HEK293 (cell line): ENCODE measurements at regions not wholly inside any gene's neighbourhood (a gene's known extent, or its start where the extent isn't known, plus 50 kb on each side); places are given as distances from the start of the nearest gene placed in this dataset.

Source experiments
- CTCF ChIA-PET: fragments of 350-600 bp; formaldehyde crosslinking; extraction: SDS; loops from one replicate; lab custom pipeline; 2021; ENCODE audit warnings: antibody characterized with exemption; lab: Yijun Ruan, JAX
- POLR2A ChIA-PET: fragments of 300-600 bp; formaldehyde crosslinking; extraction: SDS; loops from one replicate; lab custom pipeline; 2020; ENCODE audit warnings: antibody characterized with exemption, inconsistent platforms; lab: Yijun Ruan, JAX
- H3K27ac ChIP-seq: fragments of 200-500 bp; sonication (Bioruptor generic); 2 replicates; pipeline ENCODE4 v1.5.1; 2014; ENCODE audit warnings: low read depth, low read length, control low read depth, inconsistent platforms; ENCODE audit errors: extremely low read depth
- H3K36me3 ChIP-seq, 2 experiments: fragments of 200-500 bp in 1 of 2; sonication (Bioruptor generic) in 1 of 2; 1 replicate in 1 of 2; 2 replicates in 1 of 2; pipeline ENCODE4 v1.5.1; 2014 to 2017; ENCODE audit warnings: inconsistent platforms in 2 of 2, low read length in 2 of 2; ENCODE audit not compliant: control insufficient read depth in 2 of 2, insufficient read depth in 1 of 2
- H3K4me1 ChIP-seq: fragments of 200-500 bp; sonication (Bioruptor generic); 2 replicates; pipeline ENCODE4 v1.5.1; 2014; ENCODE audit warnings: mild to moderate bottlenecking, low read length, inconsistent platforms; ENCODE audit not compliant: control insufficient read depth, insufficient read depth
- H3K4me3 ChIP-seq: 2 replicates; pipeline ENCODE4 v1.5.1; 2011; ENCODE audit warnings: low read depth, mild to moderate bottlenecking, control low read depth, low read length, moderate library complexity
- H3K9me3 ChIP-seq: fragments of 200-500 bp; sonication (Bioruptor generic); 2 replicates; pipeline ENCODE4 v1.5.1; 2014; ENCODE audit warnings: low read depth, low read length, inconsistent platforms; ENCODE audit not compliant: control insufficient read depth, insufficient read depth
- GLIS2 ChIP-seq: fragments of 450-650 bp; formaldehyde crosslinking; IDR thresholded peaks from 2 replicates; pipeline ENCODE4 v1.5.1; 2016; ENCODE audit warnings: missing biosample characterization, missing genetic modification characterization
- HIC1 ChIP-seq: fragments of 450-650 bp; formaldehyde crosslinking; IDR thresholded peaks from 2 replicates; pipeline ENCODE4 v1.5.1; 2016; ENCODE audit warnings: missing biosample characterization, missing genetic modification characterization
- PBX3 ChIP-seq: sonication (generic); formaldehyde crosslinking; IDR thresholded peaks from 2 replicates; pipeline ENCODE4 v1.8.1; 2022; ENCODE audit warnings: mild to moderate bottlenecking, moderate library complexity, missing genetic modification reagents
- PRDM6 ChIP-seq: fragments of 450-650 bp; formaldehyde crosslinking; IDR thresholded peaks from 2 replicates; pipeline ENCODE4 v1.5.1; 2017; ENCODE audit warnings: missing biosample characterization, missing genetic modification characterization
- SP3 ChIP-seq: fragments of 450-650 bp; formaldehyde crosslinking; IDR thresholded peaks from 2 replicates; pipeline ENCODE4 v1.5.1; 2016; ENCODE audit warnings: missing biosample characterization, missing genetic modification characterization
- SP7 ChIP-seq: fragments of 450-650 bp; formaldehyde crosslinking; IDR thresholded peaks from 2 replicates; pipeline ENCODE4 v1.5.1; 2016; ENCODE audit warnings: missing biosample characterization, missing genetic modification characterization
- TCF7L2 ChIP-seq: IDR thresholded peaks from 2 replicates; pipeline ENCODE4 v1.6.1; 2011; ENCODE audit warnings: low read depth, mild to moderate bottlenecking, inconsistent platforms, low read length, moderate library complexity, borderline replicate concordance
- ZBTB1 ChIP-seq: fragments of 450-650 bp; formaldehyde crosslinking; IDR thresholded peaks from 2 replicates; pipeline ENCODE4 v1.5.1; 2016; ENCODE audit warnings: missing biosample characterization, missing genetic modification characterization
- ZEB2 ChIP-seq: fragments of 450-650 bp; formaldehyde crosslinking; IDR thresholded peaks from 2 replicates; pipeline ENCODE4 v1.5.1; 2016; ENCODE audit warnings: missing biosample characterization, missing genetic modification characterization
- ZNF146 ChIP-seq: fragments of 450-650 bp; formaldehyde crosslinking; IDR thresholded peaks from 2 replicates; pipeline ENCODE4 v1.5.1; 2016; ENCODE audit warnings: missing biosample characterization, missing genetic modification characterization
- ZNF2 ChIP-seq: fragments of 450-650 bp; formaldehyde crosslinking; IDR thresholded peaks from 2 replicates; pipeline ENCODE4 v1.5.1; 2016; ENCODE audit warnings: missing biosample characterization, missing genetic modification characterization
- ZNF248 ChIP-seq: fragments of 450-650 bp; formaldehyde crosslinking; IDR thresholded peaks from 2 replicates; pipeline ENCODE4 v1.5.1; 2017; ENCODE audit warnings: missing biosample characterization, missing genetic modification characterization
- ZNF335 ChIP-seq: fragments of 450-650 bp; formaldehyde crosslinking; conservative IDR thresholded peaks from 2 replicates; pipeline ENCODE4 v1.5.1; 2016; ENCODE audit warnings: missing biosample characterization, missing genetic modification characterization
- ZNF350 ChIP-seq: fragments of 450-650 bp; formaldehyde crosslinking; IDR thresholded peaks from 2 replicates; pipeline ENCODE4 v1.5.0; 2017; ENCODE audit warnings: missing biosample characterization, mild to moderate bottlenecking, missing genetic modification characterization
- ZNF37A ChIP-seq: fragments of 450-650 bp; IDR thresholded peaks from 2 replicates; pipeline ENCODE4 v1.5.1; 2018; ENCODE audit warnings: missing biosample characterization, missing genetic modification characterization
- ZNF391 ChIP-seq: fragments of 450-650 bp; formaldehyde crosslinking; IDR thresholded peaks from 2 replicates; pipeline ENCODE4 v1.5.1; 2016; ENCODE audit warnings: low read depth, missing biosample characterization, missing genetic modification characterization, borderline replicate concordance
- ZNF654 ChIP-seq: fragments of 450-650 bp; formaldehyde crosslinking; IDR thresholded peaks from 2 replicates; pipeline ENCODE4 v1.5.1; 2016; ENCODE audit warnings: low read depth, missing biosample characterization, missing genetic modification characterization
- ZNF670 ChIP-seq: fragments of 450-650 bp; formaldehyde crosslinking; IDR thresholded peaks from 2 replicates; pipeline ENCODE4 v1.5.1; 2016; ENCODE audit warnings: missing biosample characterization, missing genetic modification characterization, low read depth
- ZSCAN5A ChIP-seq: fragments of 450-650 bp; formaldehyde crosslinking; IDR thresholded peaks from 2 replicates; pipeline ENCODE4 v1.5.1; 2016; ENCODE audit warnings: missing biosample characterization, missing genetic modification characterization

- Histone ChIP-seq H3K4me1 (no peaks in the 10 kb centered on the region), H3K36me3 (no peaks in the 10 kb centered on the region), H3K9me3 (no peaks in the 10 kb centered on the region), H3K4me3 (no peak overlapping the region), H3K27ac (no peak overlapping the region)
- ChIA-PET POLR2A (no interaction called here), CTCF (no interaction called here)
- no peak for TF ChIP-seq ZNF670 (tag by site-specific recombination)
- TF ChIP-seq ZNF37A (tag by site-specific recombination): no peak
- no peak for TF ChIP-seq ZNF248 (tag by site-specific recombination)
- no peak for TF ChIP-seq SP7 (tag by site-specific recombination)
- TF ChIP-seq TCF7L2: no peak
- TF ChIP-seq PRDM6: no peak
Measured at GRCh38 chr5:164671640-164672039, 1166.2 kb downstream of the MAT2B start.

- CTCF ChIA-PET: interaction anchor here (1.4 to 1.5 kb wide), 2 partner anchors 168 to 659 kb away, joined by 4 to 6 read pairs; no protein-coding TSS in a partner anchor
- no peaks in the 10 kb centered on the region for H3K4me1 ChIP-seq
- POLR2A ChIA-PET: no interaction called here
Measured at GRCh38 chr5:164672205-164672604, 1166.8 kb downstream of the MAT2B start.

More at GRCh38 chr5:164672205-164672604, 1166.8 kb downstream of the MAT2B start:
- Histone ChIP-seq H3K36me3 (no peaks in the 10 kb centered on the region), H3K9me3 (no peaks in the 10 kb centered on the region), H3K27ac (no peak overlapping the region), H3K4me3 (no peak overlapping the region)
- no peak for TF ChIP-seq ZNF335 (tag by site-specific recombination)
- TF ChIP-seq SP3 (tag by site-specific recombination): no peak
- TF ChIP-seq ZNF2: no peak
- TF ChIP-seq ZNF391 (tag by site-specific recombination): no peak
- no peak for TF ChIP-seq ZEB2 (tag by site-specific recombination)
- no peak for TF ChIP-seq GLIS2 (tag by site-specific recombination)
- TF ChIP-seq PBX3 (CRISPR knock-in tag): no peak
- no peak for TF ChIP-seq HIC1 (tag by site-specific recombination)
- no peak for TF ChIP-seq ZNF350 (tag by site-specific recombination)
- TF ChIP-seq ZNF37A (tag by site-specific recombination): no peak
- no peak for TF ChIP-seq ZSCAN5A (tag by site-specific recombination)
- no peak for TF ChIP-seq ZBTB1 (tag by site-specific recombination)
- TF ChIP-seq ZNF146 (tag by site-specific recombination): no peak
- no peak for TF ChIP-seq ZNF654 (tag by site-specific recombination)
